ENCODE measurements at regions not wholly inside any gene's neighbourhood (a gene's known extent, or its start where the extent isn't known, plus 50 kb on each side); places are given as distances from the start of the nearest gene placed in this dataset.
"Not testable (repeated sequence)": the region's sequence is repeated elsewhere in the genome, so short reads cannot be mapped to it uniquely, and the experiment has no call there.

DNA sequence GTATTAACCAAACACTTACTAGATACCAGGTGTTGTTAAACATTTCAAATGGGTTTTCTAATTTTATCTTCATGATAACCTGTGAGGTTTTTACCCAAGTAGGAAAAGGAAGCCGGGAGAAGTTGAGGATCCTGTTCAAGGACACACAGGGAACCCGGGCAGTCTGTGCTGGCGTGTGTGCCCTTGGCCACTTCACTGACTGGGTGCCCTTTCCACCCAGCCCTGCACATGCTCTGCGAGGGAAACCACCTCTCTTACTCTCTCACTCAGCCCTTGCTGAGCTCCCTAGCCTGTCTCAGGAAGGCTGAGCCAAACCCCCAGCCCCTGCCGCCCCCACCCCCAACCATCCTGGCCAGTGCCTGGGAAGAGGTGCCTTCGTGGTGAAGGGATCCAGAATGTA lies 51.8 kb downstream of the TEX44 start:
- Mint-ChIP-seq H3K36me3 (ENCODE audit: insufficient read depth, unreplicated experiment) (no peaks in the 10 kb centered on the region), H3K4me3 (ENCODE audit: unreplicated experiment) (no peak overlapping the region), H3K27me3 (ENCODE audit: insufficient read depth, unreplicated experiment) (no peaks in the 10 kb centered on the region), H3K27ac (ENCODE audit: low read depth, unreplicated experiment) (no peak overlapping the region), H3K9me3 (ENCODE audit: unreplicated experiment) (no peaks in the 10 kb centered on the region), H3K4me1 (ENCODE audit: insufficient read depth, unreplicated experiment) (peaks cover 36% of the 10 kb centered on the region)
- POLR2A ChIA-PET = interaction anchor here (2.0 kb wide), 1 partner anchor 17 kb away, joined by 11 read pairs; no protein-coding TSS in a partner anchor
- intact Hi-C loops (cut with micrococcal nuclease) = no loop called here
- DNase-seq (ENCODE audit: unreplicated experiment) = no peak
- CTCF ChIA-PET = interaction anchor here (0.7 to 0.9 kb wide), 3 partner anchors 9 to 1707 kb away, joined by 3 read pairs; no protein-coding TSS in a partner anchor
- TF ChIP-seq, protein P1, sequence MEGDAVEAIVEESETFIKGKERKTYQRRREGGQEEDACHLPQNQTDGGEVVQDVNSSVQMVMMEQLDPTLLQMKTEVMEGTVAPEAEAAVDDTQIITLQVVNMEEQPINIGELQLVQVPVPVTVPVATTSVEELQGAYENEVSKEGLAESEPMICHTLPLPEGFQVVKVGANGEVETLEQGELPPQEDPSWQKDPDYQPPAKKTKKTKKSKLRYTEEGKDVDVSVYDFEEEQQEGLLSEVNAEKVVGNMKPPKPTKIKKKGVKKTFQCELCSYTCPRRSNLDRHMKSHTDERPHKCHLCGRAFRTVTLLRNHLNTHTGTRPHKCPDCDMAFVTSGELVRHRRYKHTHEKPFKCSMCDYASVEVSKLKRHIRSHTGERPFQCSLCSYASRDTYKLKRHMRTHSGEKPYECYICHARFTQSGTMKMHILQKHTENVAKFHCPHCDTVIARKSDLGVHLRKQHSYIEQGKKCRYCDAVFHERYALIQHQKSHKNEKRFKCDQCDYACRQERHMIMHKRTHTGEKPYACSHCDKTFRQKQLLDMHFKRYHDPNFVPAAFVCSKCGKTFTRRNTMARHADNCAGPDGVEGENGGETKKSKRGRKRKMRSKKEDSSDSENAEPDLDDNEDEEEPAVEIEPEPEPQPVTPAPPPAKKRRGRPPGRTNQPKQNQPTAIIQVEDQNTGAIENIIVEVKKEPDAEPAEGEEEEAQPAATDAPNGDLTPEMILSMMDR (IDR thresholded peaks at IDR 0.05; ENCODE audit: unreplicated experiment) = no peak
- BruUV-seq (replicated peaks) = no TSS peak

- TF ChIP-seq, protein P1 (IDR thresholded peaks at IDR 0.05; ENCODE audit: unreplicated experiment) = no peak
- H3K36me3 Mint-ChIP-seq (ENCODE audit: insufficient read depth, unreplicated experiment) = no peaks in the 10 kb centered on the region
- ChIA-PET CTCF (interaction anchor here (0.6 to 8.1 kb wide), 6 partner anchors 18 to 69 kb away, joined by 3 to 123 read pairs (median 5); no protein-coding TSS in a partner anchor), POLR2A (interaction anchor here (0.7 to 2.5 kb wide), 7 partner anchors 10 to 62 kb away, joined by 3 to 11 read pairs (median 4); partner anchors contain the start of gene PTMA)
- H3K9me3 Mint-ChIP-seq (ENCODE audit: unreplicated experiment) = no peaks in the 10 kb centered on the region
- no TSS peak for BruUV-seq (replicated peaks)
- H3K27me3 Mint-ChIP-seq (ENCODE audit: insufficient read depth, unreplicated experiment) = no peaks in the 10 kb centered on the region
- H3K4me3 Mint-ChIP-seq (ENCODE audit: unreplicated experiment) = no peak overlapping the region
- H3K27ac Mint-ChIP-seq (ENCODE audit: low read depth, unreplicated experiment) = peak overlapping the region; percentile 70
- DNase-seq (ENCODE audit: unreplicated experiment) = peak; percentile 51
- peaks cover 29% of the 10 kb centered on the region for H3K4me1 Mint-ChIP-seq (ENCODE audit: insufficient read depth, unreplicated experiment)
- intact Hi-C loops (cut with micrococcal nuclease) = no loop called here
These were observed 53.8 kb downstream of the TEX44 start for GRCh38 chr2:231646476-231646875.

DNA sequence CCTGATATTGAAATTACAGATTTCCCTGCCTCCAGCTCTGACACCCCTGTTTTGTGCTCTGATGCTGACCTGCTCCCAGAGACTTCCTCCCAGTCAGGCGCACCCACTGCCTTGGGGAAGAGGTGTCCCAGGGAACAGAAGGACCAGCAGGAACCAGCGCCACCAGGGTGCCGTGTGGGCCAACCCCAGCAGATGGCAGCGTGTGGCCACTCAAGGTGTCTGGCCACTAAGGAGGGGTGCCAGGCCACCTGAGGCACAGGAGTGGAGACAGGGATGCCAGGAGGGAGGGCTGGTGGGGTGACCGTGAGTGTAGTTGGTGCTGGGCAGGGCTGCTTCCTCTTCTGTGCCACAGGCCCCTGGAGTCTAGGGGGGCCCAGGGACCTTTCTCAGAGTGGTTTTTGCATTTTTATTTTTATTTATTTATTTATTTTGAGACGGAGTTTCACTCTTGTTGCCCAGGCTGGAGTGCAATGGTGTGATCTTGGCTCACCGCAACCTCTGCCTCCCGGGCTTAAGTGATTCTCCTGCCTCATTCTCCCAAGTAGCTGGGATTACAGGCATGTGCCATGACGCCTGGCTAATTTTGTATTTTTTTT lies 56.0 kb downstream of the TEX44 start:
- peak; percentile 86 for DNase-seq (ENCODE audit: unreplicated experiment)
- Mint-ChIP-seq H3K4me1 (ENCODE audit: insufficient read depth, unreplicated experiment) (peaks cover 16% of the 10 kb centered on the region), H3K27me3 (ENCODE audit: insufficient read depth, unreplicated experiment) (no peaks in the 10 kb centered on the region), H3K9me3 (ENCODE audit: unreplicated experiment) (no peaks in the 10 kb centered on the region), H3K27ac (ENCODE audit: low read depth, unreplicated experiment) (no peak overlapping the region), H3K36me3 (ENCODE audit: insufficient read depth, unreplicated experiment) (no peaks in the 10 kb centered on the region), H3K4me3 (ENCODE audit: unreplicated experiment) (no peak overlapping the region)
- CTCF ChIA-PET = interaction anchor here (0.6 to 8.1 kb wide), 13 partner anchors 17 to 1746 kb away, joined by 3 to 123 read pairs (median 4); no protein-coding TSS in a partner anchor
- TF ChIP-seq, protein P1 (IDR thresholded peaks at IDR 0.05; ENCODE audit: unreplicated experiment) = peak; percentile 73
- BruUV-seq (replicated peaks) = no TSS peak
- intact Hi-C loops (cut with micrococcal nuclease) = loop anchor here (1.0 kb wide), 2 partner anchors 26 to 67 kb away; no protein-coding TSS in a partner anchor
- POLR2A ChIA-PET = interaction anchor here (0.6 to 1.2 kb wide), 6 partner anchors 17 to 59 kb away, joined by 3 to 4 read pairs (median 3); partner anchors contain the start of gene PTMA

GRCh38 chr2:231651561-231651960 lies 56.8 kb upstream of the PTMA start:
- H3K9me3 Mint-ChIP-seq (ENCODE audit: unreplicated experiment); H3K4me3 Mint-ChIP-seq (ENCODE audit: unreplicated experiment); intact Hi-C loops (cut with micrococcal nuclease); H3K4me1 Mint-ChIP-seq (ENCODE audit: insufficient read depth, unreplicated experiment); H3K36me3 Mint-ChIP-seq (ENCODE audit: insufficient read depth, unreplicated experiment); BruUV-seq (replicated peaks); H3K27me3 Mint-ChIP-seq (ENCODE audit: insufficient read depth, unreplicated experiment): not testable (repeated sequence)
- ChIA-PET POLR2A (interaction anchor here (0.7 to 0.9 kb wide), 2 partner anchors 54 to 56 kb away, joined by 3 to 4 read pairs; no protein-coding TSS in a partner anchor), CTCF (interaction anchor here (1.0 to 8.1 kb wide), 3 partner anchors 23 to 71 kb away, joined by 3 to 123 read pairs (median 5); no protein-coding TSS in a partner anchor)
- peak; percentile 68 for DNase-seq (ENCODE audit: unreplicated experiment)
- H3K27ac Mint-ChIP-seq (ENCODE audit: low read depth, unreplicated experiment) = peak overlapping the region; percentile 19

Data from MCF 10A (cell line).